Urothelium cell line (cell line): ENCODE measurements at regions not wholly inside any gene's neighbourhood (a gene's known extent, or its start where the extent isn't known, plus 50 kb on each side); places are given as distances from the start of the nearest gene placed in this dataset.

Experiments used
- DNase-seq: peaks from one replicate; pipeline ENCODE4 v3.0.0; 2011; ENCODE audit warnings: low spot score, mixed read lengths
- FAIRE-seq: peaks from 2 replicates; lab custom pipeline; 2011; peaks lifted over from hg19 to GRCh38; lab: Jason Lieb, UNC

DNA sequence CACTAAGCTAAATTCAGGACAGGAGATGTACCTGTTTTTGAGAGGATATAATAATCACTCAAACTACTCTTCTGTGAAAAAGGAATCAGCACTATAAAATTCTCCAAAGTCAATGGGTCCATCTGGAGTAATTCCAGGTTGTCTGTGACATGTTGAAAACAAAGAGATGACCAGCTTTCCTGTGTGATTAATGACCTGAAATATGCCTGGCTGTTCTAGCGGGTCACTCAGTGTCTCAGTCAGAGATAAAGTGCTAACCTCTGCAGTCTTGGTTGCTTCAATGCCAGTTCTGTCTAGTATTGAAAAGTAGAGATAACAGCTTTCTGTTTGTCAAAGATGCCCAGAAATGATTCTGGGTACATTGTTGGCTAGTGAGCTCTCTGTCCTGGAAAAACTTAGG, 722.6 kb upstream of the TENM4 start:
- DNase-seq (no peak), FAIRE-seq (no peak)

DNA sequence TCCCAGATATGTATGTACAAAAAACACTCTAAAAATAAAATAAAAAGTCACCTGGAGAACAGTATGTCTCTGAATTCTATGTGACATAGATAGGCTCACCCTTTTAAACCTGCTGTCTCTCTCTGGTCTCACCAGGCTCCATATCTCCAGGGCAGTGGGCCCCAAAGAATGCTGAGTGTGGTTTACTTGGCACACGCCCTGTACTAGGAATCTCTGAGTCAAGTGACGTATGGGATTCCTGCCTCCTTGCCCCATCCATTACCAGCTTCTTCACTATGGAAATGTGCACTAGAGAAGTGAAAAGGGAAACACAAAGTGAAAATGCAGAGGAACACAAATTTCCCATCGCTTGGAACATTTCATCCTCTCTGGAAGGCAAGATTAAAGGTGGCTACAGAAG, 722.2 kb upstream of the TENM4 start:
- DNase-seq (peak; percentile 72), FAIRE-seq (no peak)

DNA sequence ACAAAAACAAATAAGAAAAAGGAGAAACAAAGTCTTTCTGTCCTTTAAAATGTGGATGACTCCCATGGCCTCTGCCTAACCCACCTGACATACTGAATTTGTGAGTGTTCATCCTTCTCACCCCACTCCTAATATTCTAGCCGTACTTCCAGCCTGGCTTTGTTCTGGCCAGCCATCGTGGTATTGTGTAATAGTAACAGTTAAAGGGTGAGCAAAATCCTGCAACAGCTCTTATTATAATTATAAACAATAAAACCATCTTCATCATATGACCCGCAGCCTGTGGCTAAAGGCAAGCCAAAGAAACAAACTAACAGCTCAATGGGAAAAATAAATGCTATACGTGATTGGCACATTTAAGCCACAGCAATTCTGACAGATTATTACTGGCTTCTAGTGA, 721.6 kb upstream of the TENM4 start:
- no peak for DNase-seq

DNA sequence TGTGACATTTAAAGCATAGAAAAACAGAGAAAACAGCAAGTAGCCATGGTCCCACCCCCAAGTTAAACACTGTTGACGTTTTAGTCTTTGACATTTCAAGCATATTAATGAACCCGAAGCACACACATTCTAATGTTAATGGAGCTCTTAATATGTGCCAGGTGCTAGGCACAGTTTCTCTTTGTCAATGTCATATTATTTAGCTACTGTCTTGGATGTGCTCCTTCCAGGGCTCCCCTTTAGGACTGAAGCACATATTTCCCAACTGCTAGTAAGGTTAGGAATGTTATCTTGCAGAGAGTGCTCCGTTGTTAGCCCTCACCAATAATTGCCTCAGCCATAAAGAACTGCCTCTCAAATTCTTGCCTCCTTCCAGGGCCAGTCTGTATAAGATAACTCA, 716.6 kb upstream of the TENM4 start:
- no peak for FAIRE-seq

More for the DNA sequence above, 721.6 kb upstream of the TENM4 start:
- no peak for FAIRE-seq

DNA sequence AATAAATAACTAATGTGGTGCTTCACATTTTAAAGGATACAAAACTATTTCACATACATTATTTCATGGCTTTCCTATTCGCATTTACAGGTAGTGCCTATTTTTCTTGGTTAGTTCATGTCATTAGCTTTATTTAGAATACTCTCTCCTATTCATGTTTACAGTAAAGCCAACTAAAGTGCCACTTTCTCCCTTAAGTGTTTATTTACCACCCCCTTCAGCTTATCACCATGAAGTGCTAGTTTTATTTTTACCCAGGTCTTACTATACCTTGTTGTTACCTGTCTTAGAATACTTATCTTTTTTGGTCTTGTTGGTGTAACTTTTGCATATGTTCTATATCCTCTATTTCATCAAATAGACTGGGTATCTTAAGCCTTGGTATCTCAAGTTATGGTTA, 715.2 kb upstream of the TENM4 start:
- DNase-seq (no peak), FAIRE-seq (no peak)

More for the DNA sequence above, 716.6 kb upstream of the TENM4 start:
- DNase-seq, result no peak

DNA sequence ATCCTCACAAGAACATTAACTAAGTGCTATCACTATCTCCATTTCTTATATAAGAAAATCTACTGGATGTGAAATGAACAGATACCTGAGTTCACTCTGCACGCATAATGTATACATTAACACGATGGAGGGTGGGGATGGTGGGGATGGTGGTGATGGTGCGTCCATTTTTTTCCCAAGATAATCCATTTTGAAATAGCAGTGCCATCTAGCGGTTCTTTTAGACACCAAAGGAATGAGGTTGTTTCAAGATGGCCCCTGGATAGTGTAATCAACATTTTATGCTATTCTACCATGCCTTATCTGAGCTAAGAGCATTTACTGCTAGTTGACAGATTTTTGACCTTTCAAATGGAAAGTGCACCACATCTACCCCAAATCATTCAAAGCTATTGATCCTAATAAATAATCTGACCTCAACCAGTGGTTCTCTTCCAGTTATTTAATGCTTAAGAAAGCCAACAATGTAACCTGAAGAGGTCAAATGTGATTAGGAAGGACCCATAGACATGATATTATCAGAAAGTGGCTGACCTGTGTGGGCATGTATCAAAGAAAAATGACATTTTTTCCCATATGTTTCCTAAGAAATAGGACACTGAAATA, 714.7 kb upstream of the TENM4 start:
- no peak for FAIRE-seq
- peak; percentile 20 for DNase-seq

DNA sequence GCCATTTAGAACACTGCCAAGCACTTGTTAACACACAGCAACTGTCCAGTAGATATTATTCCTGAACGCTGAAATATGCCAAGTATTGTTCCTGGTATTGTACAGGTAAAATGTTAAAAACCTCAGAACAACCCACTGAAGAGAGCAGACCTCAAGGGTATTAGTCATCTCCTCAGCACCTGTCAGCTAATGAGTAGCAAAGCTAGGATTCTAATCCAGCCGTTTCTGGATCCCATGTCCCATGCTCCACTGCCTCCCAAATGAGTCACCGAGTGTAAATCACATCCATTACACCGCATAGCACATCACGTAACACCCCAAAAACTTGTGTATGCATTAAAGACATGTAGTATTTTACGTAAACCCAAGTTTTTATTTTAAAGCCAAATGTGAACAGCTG, 705.4 kb upstream of the TENM4 start:
- DNase-seq, result peak; percentile 65

DNA sequence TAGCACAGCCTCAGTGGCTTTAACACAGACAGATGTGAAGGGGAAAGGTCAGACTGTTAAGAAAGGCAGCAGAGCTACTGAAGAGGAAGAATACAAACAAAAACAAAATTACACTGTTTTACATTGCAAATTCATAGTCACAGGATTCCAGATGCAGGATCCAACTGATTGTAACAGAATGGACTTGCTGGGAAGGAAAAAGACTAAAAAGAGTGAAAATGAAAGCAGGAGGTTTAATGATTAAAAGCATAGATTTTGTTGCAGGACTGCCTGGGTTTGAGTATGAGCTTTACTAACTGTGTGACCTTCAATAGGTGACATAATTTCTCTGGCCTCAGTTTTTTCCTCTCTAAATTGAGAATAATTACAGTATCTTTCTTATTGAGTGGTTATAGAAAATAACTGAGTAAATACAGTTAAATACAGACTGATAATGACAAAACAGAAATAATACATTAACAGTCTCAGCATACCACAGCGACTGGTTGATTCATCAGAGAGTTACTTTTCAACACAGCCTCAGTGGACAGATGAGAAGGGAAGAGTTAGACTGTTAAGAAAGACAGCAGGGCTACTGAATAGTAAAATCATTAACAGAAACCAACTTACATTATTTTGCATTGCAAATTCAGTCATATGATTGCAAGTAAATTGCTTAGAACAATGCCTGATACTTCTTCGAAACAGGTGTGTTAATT, 704.2 kb upstream of the TENM4 start:
- DNase-seq, result no peak
- FAIRE-seq, result no peak

More for the DNA sequence above, 705.4 kb upstream of the TENM4 start:
- peak; percentile 42 for FAIRE-seq

DNA sequence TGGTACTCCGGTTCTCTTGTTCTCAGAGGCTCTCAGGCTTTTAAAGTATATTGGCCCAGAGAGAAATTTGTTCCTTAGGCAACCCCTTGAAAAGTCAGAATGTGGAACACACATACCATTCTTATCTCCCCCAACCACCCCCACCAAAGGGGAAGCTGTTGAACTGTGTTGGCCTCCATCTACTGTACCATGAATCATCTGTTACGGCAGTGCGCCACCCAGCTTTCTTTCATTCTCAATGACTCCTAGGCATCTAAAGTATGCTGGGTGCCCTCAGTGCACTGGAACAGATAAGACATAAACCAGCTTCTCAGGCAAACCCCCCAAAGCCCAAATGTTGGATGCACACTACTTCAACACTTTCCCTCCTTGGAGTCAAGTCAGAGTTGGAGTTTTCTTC, 696.2 kb upstream of the TENM4 start:
- DNase-seq (no peak), FAIRE-seq (no peak)

DNA sequence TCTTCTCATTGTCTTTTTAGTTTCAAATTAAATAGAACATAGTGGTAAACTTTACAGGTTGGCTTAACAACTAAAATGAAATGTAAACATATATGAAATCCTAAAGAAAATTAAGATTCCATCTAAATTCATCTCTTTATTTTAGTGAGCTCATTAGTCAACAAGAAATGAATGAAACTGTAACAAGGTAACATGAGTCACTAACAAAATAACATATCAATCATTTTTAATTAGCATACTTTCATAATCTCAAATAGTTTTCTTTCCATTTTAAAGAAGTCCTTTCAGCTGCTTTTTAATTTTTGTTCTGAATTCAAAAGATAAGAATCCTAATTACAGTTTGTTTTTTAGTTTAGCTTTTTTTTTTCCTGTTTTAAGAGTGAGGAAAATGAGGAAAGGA, 688.6 kb upstream of the TENM4 start:
- FAIRE-seq (no peak), DNase-seq (no peak)

DNA sequence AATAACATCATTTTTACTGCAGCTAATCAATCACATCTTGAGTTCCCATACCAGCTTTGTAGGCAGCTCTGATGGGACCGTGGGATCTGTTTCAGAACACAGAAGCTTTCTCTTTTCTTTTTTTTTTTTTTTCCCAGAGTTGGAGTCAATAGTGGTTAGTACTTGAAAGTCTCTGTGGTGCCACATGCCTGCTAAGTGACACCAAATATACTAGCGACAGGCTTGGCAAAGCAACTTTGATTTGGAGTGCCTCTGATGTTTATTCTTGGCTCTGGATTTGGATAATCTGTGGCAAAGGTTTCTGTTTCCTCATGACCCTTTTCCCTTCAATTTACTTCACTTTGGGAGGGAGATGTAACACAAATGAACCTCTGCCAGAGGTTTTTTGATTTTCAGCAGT, 681.4 kb upstream of the TENM4 start:
- no peak for FAIRE-seq

DNA sequence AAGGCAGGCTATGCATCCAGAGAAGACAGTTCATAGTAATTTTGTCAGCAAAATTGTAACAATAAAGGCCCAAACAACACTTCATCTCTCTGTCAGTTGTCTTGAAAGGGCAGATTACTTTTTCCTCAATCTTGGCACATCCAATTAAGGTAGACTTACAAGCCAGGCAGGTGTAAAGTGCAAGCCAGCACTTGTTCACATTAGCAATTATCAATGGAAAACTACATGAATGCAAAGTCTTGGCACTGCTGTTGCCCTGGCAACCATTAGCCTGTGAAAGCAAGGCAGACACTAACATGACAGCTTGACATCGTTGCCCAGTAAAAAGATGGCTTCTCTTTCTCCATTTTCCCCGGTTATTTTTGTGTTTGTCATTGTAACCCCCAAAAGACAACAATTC, 677.2 kb upstream of the TENM4 start:
- no peak for FAIRE-seq

More for the DNA sequence above, 681.4 kb upstream of the TENM4 start:
- no peak for DNase-seq

DNA sequence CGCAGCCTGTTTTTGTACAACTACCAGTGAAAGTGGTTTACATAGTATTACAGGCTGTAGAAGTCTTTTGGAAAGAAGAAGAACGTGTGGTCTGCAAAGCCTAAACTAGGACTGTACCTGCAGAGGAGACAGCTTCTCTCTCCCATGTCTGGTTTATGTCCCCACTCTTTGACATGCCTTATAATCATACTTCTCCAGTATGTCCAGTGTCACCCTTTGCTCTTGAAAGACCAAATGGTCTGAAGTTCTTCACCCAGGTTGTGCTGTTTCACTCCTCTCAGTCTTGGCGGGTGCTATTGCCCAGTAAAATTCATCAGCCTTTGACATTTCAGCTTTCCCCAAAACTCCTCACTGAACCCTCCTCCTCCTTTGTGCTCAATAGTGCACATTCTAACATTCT, 676.0 kb upstream of the TENM4 start:
- DNase-seq (no peak), FAIRE-seq (no peak)

More for the DNA sequence above, 677.2 kb upstream of the TENM4 start:
- DNase-seq, result no peak

DNA sequence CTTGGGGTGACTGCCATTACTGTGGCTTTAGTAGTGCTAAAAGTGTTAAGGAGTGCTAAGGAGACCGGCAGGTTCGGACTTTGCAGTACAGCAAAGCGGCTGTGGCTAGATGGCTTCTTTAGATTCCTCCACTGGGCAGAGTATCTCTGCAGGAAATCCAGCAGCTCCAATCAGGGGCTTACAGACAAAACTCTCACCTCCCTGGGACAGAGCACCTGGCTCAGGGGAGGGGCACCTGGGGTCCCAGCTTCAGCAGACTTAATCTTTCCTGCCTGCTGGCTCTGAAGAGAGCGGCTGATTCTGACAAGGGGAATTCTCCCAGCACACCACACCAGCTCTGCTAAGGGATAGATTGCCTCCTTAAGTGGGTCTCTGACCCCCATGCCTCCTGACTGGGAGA, 668.8 kb upstream of the TENM4 start:
- no peak for FAIRE-seq
- no peak for DNase-seq

DNA sequence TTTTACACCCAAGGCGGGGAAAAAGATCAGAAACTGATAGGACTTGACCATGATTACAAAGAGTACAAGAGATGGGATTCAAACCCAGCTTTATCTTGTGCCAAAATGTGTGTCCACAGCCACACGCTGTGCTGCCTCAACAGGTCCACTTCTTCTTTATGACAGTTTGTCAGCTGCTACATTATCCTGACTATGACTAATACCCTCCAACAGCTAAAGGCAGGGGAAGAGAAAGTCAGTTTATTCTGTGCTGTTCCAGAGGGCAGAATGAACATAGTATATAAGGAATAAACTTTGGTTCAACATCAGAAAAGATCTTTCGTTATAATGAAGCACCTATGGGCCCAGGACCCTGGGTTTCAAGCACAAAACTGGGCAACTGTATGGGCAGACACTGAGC, 668.2 kb upstream of the TENM4 start:
- DNase-seq (no peak), FAIRE-seq (no peak)

DNA sequence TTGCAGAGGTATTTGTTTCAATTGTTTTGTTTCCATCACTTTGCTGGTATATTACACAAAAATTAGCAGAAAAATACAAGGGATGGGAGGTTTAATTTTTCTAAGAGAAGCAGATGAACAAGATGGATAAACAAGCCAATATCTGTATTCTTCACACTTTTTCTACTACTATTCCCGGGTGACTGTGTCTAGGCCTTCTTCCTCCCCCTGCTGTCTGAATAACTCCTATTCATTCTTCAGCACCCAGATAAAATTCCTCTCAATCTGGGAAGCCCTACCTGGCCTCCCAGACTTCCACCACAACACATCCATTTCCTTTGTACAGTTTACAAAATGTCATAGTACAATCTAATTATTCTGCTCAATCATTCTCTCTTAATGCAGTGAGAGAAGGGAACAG, 666.6 kb upstream of the TENM4 start:
- FAIRE-seq, result no peak
- no peak for DNase-seq

DNA sequence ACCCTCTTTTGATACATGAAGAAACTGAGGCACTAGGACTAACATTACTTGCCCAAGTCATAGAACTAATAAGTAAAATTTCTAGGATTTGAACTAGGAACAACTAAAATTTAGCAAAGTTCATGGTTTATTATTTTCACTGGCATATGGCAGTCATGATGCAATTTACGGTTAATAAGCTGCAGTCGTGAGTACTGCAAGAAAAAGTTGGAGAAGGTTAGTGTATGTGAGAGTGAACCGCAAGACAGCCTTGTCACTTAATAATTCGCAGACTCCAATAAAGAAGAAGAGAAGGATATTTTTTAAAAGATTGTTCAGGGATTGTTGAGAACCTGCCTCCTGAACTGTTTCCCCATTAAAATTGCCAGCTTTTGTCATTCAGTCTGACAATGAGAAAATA, 663.4 kb upstream of the TENM4 start:
- FAIRE-seq (no peak), DNase-seq (no peak)

DNA sequence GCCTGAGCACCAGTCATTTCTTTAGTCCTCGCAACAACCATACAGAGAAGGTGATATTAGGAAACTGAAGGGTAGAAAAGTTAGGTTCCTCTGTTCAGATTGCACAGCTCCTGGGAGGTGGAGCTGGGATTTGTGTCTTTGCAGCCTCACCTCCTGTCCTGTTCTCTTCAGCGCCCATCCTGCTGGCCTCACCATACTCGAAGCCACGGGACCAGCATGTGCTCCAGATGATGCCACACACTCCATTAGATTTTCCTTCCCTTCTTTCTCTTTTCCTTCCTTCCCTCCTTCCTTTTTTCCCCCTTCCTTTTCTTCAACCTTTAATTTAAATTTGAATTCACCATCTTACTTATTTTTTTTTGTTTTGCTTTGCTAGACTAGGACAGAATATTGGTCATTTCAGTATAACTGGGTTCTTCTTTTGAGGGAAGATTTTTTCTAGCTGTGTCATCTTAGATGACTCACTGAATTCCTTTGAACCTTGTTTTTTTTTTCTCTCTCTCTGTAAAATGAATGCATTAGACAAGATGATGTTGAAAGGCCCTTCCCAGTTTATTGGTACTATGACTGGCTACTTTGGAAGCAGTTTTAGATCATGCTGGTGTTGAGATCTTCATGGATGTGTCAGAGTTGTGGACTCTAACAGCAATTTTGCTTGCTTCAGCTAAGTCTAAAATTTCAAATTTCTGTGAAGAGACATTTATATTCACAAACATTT, 662.5 kb upstream of the TENM4 start:
- DNase-seq (peak; percentile 67), FAIRE-seq (no peak)

DNA sequence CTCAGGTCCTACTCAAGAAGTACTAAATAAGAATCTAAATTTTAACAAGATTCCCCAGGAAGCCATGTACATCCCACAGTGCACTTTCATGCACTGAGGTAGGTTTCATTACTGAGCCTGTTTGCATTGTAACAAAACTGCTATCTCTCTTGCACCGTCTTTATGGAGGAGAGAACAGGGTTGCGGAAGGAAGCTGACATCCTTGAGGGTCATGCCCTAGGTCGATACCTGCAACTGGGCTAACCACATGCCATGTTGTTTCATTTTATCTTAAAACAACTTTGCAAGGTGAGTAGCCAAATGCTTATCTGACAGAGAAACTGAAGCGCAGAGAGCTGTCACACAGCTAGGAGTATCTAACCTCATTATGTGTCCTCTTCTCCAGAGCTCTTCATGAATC, 656.3 kb upstream of the TENM4 start:
- FAIRE-seq (no peak), DNase-seq (no peak)

DNA sequence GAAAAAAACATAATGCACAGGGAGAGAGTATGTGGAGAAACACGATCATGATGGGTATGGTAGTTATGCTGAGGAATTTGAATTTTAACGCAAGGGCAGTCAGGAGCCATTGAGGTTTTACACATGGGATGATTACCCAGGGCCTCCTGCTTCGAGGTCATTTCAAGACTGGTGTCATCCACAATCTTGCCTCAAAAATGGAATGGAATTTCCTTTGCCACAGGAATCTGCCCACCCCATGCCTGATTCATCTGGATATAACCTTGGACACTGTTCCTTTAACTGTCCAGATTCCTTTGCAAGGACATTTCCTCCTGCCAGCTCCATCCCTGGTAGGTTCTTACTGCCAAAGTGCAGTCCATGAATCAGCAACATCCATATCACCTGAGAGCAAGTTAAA, 655.9 kb upstream of the TENM4 start:
- DNase-seq (peak; percentile 76), FAIRE-seq (peak; percentile 77)

DNA sequence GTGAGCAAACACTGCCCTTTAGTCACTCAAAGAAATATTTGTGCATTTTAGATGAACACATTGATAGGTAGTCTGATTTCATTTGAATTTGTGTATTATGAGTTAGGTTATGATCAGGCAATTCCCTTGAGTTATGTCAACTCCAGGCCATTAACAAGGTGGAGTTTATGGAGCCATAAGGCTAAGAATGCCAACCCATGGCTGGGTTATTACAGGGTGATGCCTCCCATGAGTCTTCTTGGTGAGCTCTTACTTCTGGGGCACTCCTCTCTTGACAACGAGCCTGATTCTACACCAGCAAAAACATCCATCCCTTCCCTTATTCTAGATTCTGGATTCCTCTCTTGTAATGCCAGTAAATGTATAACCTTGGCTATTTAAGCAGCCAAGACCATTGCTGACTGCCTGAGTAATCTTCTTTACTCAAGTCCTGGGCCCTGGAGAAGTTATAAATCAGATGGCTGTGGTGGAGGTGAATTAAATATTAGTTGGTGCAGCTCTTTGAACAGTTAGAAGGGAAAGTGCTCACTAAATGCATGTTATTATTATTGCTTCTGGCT, 645.7 kb upstream of the TENM4 start:
- DNase-seq (no peak), FAIRE-seq (no peak)

DNA sequence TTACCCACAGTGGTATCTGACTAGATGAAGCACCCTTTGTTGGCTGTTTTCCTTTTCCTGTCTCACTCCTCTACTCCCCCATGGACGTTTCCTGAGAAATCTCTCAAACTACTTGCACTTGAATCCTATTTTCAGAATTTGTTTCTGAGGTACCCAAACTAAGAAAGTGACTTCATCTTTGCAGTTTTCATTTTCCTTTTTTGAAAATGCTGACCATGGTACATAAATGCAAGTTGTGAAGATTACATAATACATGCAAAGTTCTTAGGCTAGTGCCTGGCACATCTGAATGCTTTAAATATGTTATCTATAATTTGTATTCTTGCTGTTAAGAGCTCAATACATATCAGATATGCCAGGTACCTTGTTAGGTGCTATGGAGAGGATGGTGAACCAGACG, 644.7 kb upstream of the TENM4 start:
- FAIRE-seq (no peak), DNase-seq (no peak)
